ENCODE measurements at regions not wholly inside any gene's neighbourhood (a gene's known extent, or its start where the extent isn't known, plus 50 kb on each side); places are given as distances from the start of the nearest gene placed in this dataset.

DNA sequence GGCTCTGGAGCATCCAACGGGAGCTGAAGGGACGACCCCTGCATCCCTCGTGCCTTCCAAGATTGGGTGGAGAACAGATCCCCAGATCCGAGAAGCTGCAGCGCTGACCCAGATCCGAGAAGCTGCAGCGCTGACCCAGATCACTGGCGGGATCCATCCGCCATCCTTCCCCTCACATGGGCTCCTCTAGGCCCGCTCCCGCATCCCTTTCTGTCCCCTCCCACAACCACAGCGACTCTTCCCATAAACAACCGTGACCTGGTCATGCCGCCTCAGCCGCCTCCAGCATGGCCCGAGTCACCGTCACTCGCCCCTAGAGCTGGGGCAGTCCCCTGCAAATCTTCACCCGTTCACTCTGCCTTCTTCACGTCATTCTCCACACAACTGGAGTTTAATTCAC lies 124.9 kb downstream of the UTP18 start:
- H3K4me3 ChIP-seq (ENCODE audit: control insufficient read depth, low read depth, low read length), result no peak overlapping the region
- TF ChIP-seq, protein P1, sequence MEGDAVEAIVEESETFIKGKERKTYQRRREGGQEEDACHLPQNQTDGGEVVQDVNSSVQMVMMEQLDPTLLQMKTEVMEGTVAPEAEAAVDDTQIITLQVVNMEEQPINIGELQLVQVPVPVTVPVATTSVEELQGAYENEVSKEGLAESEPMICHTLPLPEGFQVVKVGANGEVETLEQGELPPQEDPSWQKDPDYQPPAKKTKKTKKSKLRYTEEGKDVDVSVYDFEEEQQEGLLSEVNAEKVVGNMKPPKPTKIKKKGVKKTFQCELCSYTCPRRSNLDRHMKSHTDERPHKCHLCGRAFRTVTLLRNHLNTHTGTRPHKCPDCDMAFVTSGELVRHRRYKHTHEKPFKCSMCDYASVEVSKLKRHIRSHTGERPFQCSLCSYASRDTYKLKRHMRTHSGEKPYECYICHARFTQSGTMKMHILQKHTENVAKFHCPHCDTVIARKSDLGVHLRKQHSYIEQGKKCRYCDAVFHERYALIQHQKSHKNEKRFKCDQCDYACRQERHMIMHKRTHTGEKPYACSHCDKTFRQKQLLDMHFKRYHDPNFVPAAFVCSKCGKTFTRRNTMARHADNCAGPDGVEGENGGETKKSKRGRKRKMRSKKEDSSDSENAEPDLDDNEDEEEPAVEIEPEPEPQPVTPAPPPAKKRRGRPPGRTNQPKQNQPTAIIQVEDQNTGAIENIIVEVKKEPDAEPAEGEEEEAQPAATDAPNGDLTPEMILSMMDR (conservative IDR thresholded peaks at IDR 0.05; ENCODE audit: control insufficient read depth, insufficient read depth, low read depth, low read length), result no peak
- no peak for DNase-seq (ENCODE audit: low read depth)

DNA sequence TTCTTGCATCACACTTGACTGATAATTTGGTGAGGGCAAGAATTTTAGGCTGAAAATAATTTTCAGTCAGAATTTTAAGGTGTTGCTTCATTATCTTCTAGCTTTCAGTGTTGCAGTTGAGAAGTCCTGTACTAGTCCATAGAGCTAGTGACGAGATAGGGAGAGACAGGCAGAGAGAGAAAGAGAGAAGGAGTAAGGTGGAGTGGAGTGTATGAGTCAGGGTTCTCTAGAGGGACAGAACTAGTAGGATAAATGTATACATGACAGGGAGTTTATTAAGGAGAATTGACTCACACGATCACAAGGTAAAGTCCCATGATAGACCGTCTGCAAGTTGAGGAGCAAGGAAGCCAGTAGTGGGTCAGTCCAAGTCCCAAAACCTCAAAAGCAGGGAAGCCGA lies 127.2 kb downstream of the UTP18 start:
- H3K4me3 ChIP-seq (ENCODE audit: control insufficient read depth, low read depth, low read length), result no peak overlapping the region
- TF ChIP-seq, protein P1 (conservative IDR thresholded peaks at IDR 0.05; ENCODE audit: control insufficient read depth, insufficient read depth, low read depth, low read length), result no peak
- DNase-seq (ENCODE audit: low read depth), result no peak

DNA sequence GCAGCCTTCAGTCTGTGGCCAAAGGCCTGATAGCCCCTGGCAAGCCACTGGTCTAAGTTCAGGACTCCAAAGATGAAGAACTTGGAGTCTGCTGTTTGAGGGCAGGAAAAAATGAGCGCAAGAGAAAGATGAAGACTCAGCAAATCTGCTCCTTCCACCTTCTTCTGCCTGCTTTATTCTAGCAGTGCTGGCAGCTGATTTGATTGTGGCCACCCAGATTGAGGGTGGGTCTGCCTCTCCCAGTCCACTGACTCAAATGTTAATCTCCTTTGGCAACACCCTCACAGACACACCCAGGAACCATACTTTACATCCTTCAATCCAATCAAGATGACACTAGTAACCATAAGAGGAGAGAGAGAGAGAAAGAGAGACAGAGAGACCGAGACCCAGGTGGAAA lies 127.6 kb downstream of the UTP18 start:
- DNase-seq (ENCODE audit: low read depth), result no peak
- TF ChIP-seq, protein P1 (conservative IDR thresholded peaks at IDR 0.05; ENCODE audit: control insufficient read depth, insufficient read depth, low read depth, low read length), result no peak
- H3K4me3 ChIP-seq (ENCODE audit: control insufficient read depth, low read depth, low read length), result no peak overlapping the region

DNA sequence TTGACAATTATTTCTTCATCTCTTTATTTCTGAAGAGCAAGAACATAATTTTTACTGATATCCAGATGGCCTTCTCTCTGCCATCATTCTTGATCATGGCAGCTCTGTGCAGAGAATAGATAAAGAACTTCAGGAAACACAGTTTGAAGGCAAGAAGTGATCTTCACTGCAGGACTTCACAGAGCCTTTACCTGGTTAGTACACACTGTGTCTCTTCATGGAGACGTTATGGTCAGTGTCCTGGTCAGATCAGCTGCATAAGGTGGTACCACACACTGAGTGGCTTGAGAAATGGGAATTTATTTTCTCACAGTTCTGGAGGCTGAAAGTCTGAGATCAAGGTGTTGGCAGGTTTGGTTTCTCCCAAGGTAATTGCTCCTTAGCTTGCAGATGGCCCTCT lies 129.5 kb downstream of the UTP18 start:
- TF ChIP-seq, protein P1 (conservative IDR thresholded peaks at IDR 0.05; ENCODE audit: control insufficient read depth, insufficient read depth, low read depth, low read length), result no peak
- no peak for DNase-seq (ENCODE audit: low read depth)
- no peak overlapping the region for H3K4me3 ChIP-seq (ENCODE audit: control insufficient read depth, low read depth, low read length)

DNA sequence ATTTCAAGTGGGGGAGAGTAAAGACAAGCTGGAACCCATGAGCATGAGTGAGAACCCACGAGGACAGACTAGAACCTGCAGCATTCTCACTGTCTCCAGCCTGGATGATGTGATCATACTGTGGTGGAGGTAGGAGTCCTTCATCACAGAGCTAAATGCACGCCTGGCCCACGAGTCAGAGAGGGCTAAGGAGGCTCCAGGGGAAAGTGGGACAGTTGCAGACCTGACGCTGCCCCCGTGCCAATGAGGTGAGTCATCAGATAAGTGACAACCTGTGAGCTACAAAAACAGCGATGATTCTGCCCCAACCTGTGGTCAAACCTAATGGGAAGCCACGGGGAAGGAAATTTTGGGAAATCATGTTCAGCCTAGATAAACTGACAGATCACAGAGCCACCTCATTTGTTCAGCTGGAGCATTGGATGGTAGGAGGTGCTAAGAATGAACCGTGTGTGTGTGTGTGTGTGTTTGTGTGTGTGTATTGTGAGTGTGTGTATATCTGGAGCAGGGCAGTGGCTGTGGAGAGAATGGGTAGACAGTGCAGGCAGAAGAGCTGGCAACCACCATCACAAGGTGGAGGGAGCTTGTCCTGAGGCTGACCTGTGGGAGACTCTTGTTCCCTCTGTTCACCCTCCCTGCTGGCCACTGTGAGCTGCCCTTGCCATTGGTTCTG lies 131.8 kb downstream of the UTP18 start:
- no peak overlapping the region for H3K4me3 ChIP-seq (ENCODE audit: control insufficient read depth, low read depth, low read length)
- DNase-seq (ENCODE audit: low read depth), result no peak
- TF ChIP-seq, protein P1 (conservative IDR thresholded peaks at IDR 0.05; ENCODE audit: control insufficient read depth, insufficient read depth, low read depth, low read length), result no peak

DNA sequence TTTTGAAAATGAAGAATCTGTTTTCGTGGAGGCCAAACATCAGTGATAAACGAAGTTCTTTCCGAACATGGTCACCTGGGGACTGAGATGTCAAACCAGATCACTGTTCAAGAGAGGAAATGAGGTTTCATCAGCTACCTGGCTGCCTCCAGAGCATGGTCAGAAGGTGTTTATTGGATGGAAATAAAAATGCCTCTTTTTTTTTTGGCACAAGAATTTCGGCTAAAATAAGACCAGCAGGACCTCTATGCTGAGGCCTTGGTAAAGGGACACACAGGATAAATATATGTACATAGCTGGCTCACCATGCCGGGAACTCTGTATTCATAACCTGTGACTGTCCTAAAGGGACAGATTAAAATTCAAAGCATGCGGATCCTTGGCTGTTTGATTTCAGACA lies 135.3 kb downstream of the UTP18 start:
- TF ChIP-seq, protein P1 (conservative IDR thresholded peaks at IDR 0.05; ENCODE audit: control insufficient read depth, insufficient read depth, low read depth, low read length), result no peak
- H3K4me3 ChIP-seq (ENCODE audit: control insufficient read depth, low read depth, low read length), result no peak overlapping the region
- DNase-seq (ENCODE audit: low read depth), result no peak

All from fibroblast of mammary gland (primary cell).